LoVo (cell line): ENCODE measurements at regions not wholly inside any gene's neighbourhood (a gene's known extent, or its start where the extent isn't known, plus 50 kb on each side); places are given as distances from the start of the nearest gene placed in this dataset.
"Not testable (repeated sequence)": the region's sequence is repeated elsewhere in the genome, so short reads cannot be mapped to it uniquely, and the experiment has no call there.

Experiments
- DNase-seq: peaks from one replicate; pipeline ENCODE4 v3.0.0-alpha.2; 2016; ENCODE audit warnings: low spot score

- DNase-seq = peak; percentile 86
Measured at GRCh38 chr6:113352029-113352801, 504.9 kb upstream of the MARCKS start.

DNA sequence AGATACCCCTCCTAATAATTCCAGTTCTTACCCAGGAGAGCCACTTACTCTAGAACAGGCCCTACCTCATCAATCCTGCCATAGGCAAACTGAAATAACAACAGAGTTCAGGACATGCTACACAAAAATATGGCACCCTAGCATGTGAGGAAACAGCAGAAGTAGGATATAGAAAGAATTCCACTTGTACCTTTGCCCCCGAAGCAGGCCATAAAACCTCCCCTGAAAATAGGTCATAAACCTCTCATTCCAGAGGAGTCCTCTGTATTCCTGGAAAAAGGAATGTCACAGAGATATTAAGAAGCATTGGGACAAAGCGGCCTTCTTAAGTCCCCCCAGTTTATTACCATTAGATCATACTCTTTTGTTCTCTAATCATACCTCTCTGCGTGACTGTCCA, 504.3 kb upstream of the MARCKS start:
- peak; percentile 72 for DNase-seq

DNA sequence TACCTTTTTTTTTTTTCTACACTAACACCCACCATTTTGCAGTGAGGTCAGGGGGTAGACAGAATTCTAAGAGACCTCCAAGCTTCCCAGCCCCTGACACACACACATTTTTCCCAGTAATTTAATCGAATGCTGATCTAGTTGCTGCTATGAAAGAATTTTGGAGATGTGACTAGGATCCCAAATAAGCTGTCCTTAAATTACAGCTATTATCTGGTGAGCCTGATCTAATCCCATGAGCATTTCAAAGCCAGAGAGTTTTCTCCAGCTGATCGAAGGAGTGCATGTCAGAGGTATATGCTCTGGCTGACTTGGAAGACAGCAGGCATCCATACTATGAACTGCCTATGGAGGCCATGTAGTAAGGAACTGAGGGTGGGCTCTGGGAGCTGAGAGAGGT, 503.8 kb upstream of the MARCKS start:
- no peak for DNase-seq

- DNase-seq = no peak
Measured at GRCh38 chr6:113354204-113354895, 502.8 kb upstream of the MARCKS start.

GRCh38 chr6:113356139-113356538, 501.0 kb upstream of the MARCKS start:
- no peak for DNase-seq

DNA sequence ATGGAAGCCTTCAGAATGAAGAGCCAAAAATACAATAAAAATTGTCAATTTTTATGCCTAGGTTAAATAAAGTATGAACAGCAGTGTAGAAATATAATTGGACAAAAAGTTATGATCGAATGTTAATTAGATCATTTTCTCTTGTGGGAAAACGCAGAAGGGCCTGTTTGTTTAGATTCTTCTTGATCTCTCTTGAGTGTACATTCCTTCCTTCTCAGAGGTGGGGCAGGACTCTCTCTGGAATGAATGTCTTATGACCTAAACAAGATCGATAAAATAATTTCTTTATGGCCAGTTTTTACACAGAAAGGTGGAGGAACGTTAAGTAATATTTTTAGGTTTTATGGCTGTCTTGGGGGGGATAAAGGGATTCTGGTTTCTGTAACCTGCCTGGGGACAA, 500.1 kb upstream of the MARCKS start:
- DNase-seq = no peak

GRCh38 chr6:113358063-113358583, 499.0 kb upstream of the MARCKS start:
- DNase-seq = no peak

DNA sequence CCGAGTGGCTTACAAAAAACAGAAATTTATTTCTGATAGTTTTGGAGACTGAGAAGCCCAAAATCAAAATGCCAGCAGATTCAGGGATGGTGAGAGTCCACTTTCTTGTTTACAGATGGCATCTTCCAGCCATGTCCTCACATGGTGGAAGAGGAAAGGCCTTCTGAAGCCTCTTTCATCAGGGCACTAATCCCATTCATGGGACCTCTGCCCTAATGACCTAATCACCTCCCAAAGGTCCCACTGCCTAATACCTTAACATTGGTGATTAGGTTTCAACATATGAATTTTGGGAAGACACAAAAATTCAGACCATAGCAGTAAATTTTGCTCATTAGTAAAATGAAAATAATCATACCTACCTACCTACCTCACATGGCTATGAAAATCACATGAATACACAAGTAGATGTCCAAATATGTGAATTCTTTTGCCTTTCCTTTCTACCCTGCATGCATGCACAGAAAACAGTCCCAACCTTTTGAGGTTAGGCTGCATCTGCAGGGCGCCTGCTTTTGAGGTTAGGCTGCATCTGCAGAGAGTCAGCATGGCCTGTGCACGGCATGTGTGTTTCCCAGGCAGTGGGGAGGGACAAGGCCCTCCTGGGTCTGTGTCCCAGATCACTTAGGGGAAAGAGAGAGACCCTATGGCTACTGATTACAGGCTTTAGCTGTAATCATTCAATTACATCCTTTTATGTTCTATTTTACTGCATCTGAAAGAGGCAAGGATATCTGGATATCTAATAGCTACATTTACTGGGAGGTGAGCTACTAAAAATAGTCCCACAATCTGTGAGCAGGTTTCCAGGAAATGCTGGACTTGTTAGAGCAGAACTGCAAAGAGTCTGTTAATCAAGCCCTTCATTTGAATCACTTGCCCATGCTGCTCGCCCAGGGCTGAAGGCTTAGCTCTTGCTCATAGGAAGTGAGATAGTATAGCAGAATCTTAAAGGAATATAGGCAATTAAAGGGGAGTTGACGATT, 497.7 kb upstream of the MARCKS start:
- DNase-seq = no peak

GRCh38 chr6:113361014-113361645, 496.0 kb upstream of the MARCKS start:
- peak; percentile 56 for DNase-seq

DNA sequence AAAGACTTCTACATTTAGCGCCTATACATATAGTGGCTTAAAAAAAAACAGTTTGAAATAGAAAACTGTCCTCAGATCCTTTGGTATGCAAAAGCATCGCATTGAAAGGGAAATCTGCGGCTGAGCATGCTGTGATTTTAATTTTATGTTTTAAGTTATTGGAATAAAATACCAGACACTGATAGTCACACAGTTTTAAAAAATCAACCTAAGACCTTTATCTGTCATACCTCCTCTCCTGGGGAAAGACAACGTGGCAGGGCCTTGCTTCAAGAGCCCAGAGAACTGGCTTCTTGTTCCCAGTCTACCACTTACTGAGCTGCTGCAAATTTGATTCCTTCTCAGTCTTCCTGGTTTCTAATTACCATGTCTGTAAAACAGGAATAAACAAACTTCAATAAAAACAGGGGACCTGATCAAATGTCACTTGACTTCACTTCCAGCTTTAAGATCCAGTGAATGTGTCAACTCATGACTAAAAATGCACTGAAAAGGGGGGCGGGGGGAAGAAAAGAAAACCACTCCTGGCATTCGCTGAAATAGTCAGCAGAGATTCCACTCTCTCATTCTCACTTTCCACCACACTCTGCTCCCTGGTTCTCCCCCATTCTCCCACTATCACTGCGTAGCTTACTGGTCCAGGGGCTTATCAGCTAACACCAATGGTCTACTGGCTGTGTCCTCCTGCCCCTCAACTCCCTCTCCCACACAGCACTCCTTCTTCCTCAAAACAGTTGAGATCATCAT, 494.7 kb upstream of the MARCKS start:
- no peak for DNase-seq

DNA sequence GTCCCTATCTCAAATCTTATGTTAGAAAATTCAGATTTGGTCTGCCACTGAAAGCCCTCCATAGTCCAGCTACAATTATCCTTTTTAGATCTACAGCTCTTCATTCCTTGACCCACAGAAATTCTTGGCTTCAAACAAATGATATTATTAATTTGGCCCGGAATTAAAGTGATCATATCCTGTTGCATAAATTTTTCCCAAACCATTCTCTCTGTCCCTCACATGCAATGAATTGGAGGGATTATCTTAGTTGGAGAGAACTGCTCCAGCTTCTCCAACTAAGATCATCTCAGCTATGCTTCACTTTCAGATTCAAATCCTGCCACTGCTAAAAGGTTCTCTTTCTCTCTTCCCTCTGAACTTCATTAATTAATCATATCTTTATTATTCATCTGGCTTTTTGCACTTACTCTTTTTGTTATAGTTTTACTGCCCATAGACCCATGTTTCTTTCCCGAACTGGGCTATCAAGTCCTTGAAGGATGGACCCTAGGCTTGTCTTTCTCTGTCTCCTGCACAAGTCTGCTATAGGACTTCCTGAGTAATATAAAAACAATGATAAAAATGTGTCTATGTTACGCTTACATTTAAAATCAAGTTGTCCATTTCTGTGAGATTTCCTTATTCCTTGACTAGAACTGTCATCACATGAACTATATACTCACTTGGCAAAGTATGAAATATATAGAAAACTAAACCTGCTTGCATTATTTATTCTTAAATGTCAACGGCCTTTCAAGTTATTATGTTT, 493.9 kb upstream of the MARCKS start:
- no peak for DNase-seq

GRCh38 chr6:113363866-113364265, 493.3 kb upstream of the MARCKS start:
- no peak for DNase-seq

- DNase-seq = no peak
Measured at GRCh38 chr6:113364766-113365165, 492.4 kb upstream of the MARCKS start.

- DNase-seq = no peak
Measured at GRCh38 chr6:113365191-113365590, 492.0 kb upstream of the MARCKS start.

DNA sequence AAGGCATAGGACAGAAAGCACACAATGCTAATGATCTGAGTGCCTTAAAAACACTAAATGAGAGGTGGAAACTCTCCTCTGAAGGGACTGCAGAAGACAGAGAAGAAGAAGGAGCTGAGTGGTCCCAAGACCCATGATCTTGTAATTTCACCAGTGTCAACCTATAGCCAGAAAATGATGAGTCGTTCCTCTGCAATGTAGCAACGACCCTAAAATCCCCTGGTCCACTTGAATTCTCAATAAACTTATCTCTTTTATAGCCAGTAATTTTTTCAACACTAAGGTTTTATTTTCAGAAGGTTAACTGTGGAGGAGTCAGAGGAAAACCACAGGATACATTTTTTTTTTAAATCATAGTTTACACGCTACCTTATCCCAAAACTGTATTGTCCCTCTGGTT, 490.6 kb upstream of the MARCKS start:
- DNase-seq = no peak

DNA sequence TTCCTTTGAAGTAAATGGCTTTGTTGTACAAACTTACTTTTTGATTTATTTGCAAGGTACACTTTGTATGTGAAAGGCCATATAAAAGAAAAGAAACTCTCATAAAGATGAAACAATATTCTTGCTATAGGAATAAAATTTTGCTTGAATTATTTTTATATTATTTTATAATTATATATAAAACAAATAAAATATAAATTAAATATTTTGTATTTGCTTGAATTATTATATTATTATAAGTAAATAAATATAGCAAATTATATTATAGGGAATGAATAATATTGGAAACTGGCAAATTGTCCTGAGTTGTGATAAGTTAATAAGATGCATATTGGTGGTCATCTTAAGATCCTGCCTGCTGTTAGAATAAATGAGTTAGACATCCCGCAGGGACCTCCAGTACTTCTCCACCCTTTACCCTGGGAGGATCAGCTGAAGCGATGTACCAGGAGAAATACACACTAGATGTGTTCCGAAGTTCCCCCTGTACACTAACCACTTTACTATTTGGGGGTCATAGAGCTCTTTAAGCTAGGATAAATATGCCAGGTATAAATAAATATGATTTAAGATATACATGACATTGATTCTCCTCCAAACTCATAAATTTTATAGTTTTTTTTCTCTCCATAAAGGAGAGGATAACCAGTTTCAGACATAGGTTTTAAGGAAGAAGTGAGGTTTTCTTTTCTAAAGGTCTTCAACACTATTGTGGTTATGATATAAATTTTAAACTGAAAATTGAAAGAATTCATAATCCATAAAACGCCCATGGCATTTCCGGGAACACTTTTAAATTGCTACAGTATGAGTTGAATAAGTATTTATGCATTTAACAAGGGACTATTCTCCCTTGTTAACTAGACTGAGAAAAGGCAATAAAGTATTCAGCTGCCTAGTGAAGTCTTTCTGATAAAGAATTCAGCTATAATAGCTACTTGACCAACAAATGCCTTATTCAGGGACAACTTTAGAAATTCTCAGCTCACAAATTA, 486.3 kb upstream of the MARCKS start:
- DNase-seq = no peak

DNA sequence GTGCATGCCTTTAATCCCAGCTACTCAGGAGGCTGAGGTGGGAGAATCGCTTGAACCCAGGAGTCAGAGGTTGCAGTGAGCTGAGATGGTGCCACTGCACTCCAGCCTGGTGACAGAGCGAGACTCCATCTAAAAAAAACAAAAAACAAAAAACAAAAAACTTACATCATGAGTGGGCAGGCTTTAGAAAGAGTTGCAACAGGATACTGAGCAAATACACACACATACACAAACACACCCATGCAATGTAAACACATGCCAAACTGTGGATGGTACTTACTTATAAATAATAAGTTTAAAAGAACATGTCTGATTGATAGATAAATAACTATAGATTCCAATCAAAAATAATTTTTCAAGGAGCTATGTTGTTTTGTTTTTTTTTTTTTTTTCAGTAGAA, 481.7 kb upstream of the MARCKS start:
- not testable (repeated sequence) for DNase-seq

DNA sequence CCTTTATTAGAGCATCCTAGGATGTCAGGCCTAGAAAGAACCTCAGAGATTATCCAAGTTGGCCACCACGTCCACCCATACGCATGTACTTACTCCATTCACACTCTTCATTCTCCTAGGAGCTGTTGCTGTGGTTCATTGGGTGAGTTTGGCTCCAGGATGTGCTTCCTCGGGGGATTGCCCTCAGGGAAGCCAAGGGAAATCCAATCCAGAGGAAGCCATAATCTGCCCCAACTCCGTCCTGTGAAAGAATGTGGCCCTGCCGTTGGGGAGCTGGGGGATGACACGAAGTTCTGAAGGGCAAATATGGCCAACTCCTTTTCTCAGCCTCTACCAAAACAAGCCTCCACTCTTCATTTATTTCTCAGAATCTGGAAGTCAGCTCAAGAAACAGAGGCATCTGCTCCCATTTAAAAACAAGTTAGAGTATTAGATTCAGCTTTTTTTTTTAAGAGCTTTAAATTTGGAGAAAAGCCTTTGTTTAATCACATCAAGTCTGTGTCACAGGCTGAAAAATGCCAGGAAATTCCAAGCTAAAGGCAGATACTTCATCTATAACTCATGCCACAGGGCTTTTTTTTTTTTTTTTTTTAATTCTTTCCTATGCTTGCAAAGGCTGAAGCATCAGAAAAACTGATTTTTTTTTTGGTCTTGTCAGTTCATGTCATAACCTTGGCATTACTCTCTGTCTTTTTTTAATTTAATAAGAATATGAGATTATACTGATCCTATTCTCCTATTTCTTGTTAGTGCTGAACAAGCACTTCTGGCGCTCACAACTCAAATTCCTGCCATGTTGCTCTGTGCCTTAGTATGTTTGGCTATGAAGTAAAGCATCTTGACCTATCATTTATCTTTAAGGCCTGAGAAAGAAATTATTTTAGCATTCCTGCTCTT, 480.9 kb upstream of the MARCKS start:
- no peak for DNase-seq
